GM12878 (cell line): ENCODE measurements at regions not wholly inside any gene's neighbourhood (a gene's known extent, or its start where the extent isn't known, plus 50 kb on each side); places are given as distances from the start of the nearest gene placed in this dataset.

Experiments
- ATAC-seq: fragments of 200-7000 bp; cut with Tn5 transposase; 3 replicates; pipeline ENCODE4 v1.9.1; 2020; ENCODE audit warnings: mild to moderate bottlenecking, moderate library complexity
- BruUV-seq: library from RNA; stranded (reverse); fragments of 400-500 nt; replicated peaks from 2 replicates; lab custom pipeline; 2021; lab: Mats Ljungman, UMichigan
- CTCF ChIA-PET: fragments of 300-600 bp; sonication (Branson Sonifier 250); formaldehyde crosslinking; extraction: SDS; loops from one replicate; lab custom pipeline; 2021; ENCODE audit warnings: inconsistent platforms; lab: Yijun Ruan, JAX
- POLR2A ChIA-PET: fragments of 350-600 bp; formaldehyde crosslinking; extraction: SDS; loops from one replicate; lab custom pipeline; 2021; ENCODE audit warnings: inconsistent platforms; lab: Charles Lee
- RAD21 ChIA-PET: fragments of 300-600 bp; sonication (Branson Sonifier 250); formaldehyde crosslinking; loops from one replicate; lab custom pipeline; 2023; ENCODE audit warnings: antibody characterized with exemption; ENCODE audit not compliant: unreplicated experiment; lab: Charles Lee
- SMC1A ChIA-PET: fragments of 300-600 bp; sonication (Branson Sonifier 250); formaldehyde crosslinking; loops from one replicate; lab custom pipeline; 2023; ENCODE audit not compliant: unreplicated experiment, uncharacterized antibody; lab: Charles Lee
- DNase-seq: peaks from one replicate; pipeline ENCODE4 v3.0.0-alpha.2; 2011; ENCODE audit warnings: low read depth, low spot score
- FAIRE-seq: peaks from 3 replicates; lab custom pipeline; 2011; peaks lifted over from hg19 to GRCh38; lab: Jason Lieb, UNC
- H2AFZ ChIP-seq: 2 replicates; pipeline ENCODE4 v1.6.0; 2011; ENCODE audit warnings: low read depth, low read length, control low read depth; ENCODE audit not compliant: control insufficient read depth
- H3K27ac ChIP-seq: 2 replicates; pipeline ENCODE4 v1.5.1; 2011; ENCODE audit warnings: control low read depth; ENCODE audit not compliant: control insufficient read depth, insufficient read depth
- H3K27me3 ChIP-seq, 2 experiments: replicated peaks in 1 of 2; 2 replicates each; pipeline versions ENCODE4 v1.6.0 to v1.6.1; 2011; ENCODE audit warnings: low read length in 1 of 2; ENCODE audit not compliant: control insufficient read depth in 2 of 2, insufficient read depth in 2 of 2
- H3K36me3 ChIP-seq, 2 experiments: 2 replicates each; pipeline ENCODE4 v1.5.1; 2011; ENCODE audit warnings: low read length in 1 of 2; ENCODE audit not compliant: control insufficient read depth in 2 of 2, insufficient read depth in 2 of 2
- H3K4me1 ChIP-seq: 2 replicates; pipeline ENCODE4 v1.6.1; 2011; ENCODE audit warnings: mild to moderate bottlenecking, low read length, moderate library complexity, mixed read lengths; ENCODE audit not compliant: control insufficient read depth, insufficient read depth
- H3K4me2 ChIP-seq: 2 replicates; pipeline ENCODE4 v1.6.0; 2011; ENCODE audit warnings: control low read depth; ENCODE audit not compliant: control insufficient read depth, insufficient read depth
- H3K4me3 ChIP-seq: fragments of 200-600 bp; sonication (generic); 2 replicates; pipeline ENCODE4 v1.5.1; 2016
- H3K79me2 ChIP-seq: 2 replicates; pipeline ENCODE4 v1.6.0; 2011; ENCODE audit warnings: low read length; ENCODE audit not compliant: control insufficient read depth, insufficient read depth
- H3K9ac ChIP-seq: 2 replicates; pipeline ENCODE4 v1.8.0; 2011; ENCODE audit warnings: low read length, control low read depth, mixed read lengths; ENCODE audit not compliant: control insufficient read depth, insufficient read depth
- H3K9me3 ChIP-seq: replicated peaks from 3 replicates; pipeline ENCODE4 v1.5.1; 2011; ENCODE audit warnings: mild to moderate bottlenecking, low read length; ENCODE audit not compliant: control insufficient read depth, insufficient read depth
- H4K20me1 ChIP-seq: 2 replicates; pipeline ENCODE4 v1.6.0; 2011; ENCODE audit not compliant: control insufficient read depth, insufficient read depth
- BCLAF1 ChIP-seq: fragments of 450-650 bp; IDR thresholded peaks from 2 replicates; pipeline ENCODE4 v1.6.1; 2017; ENCODE audit warnings: antibody characterized with exemption, mild to moderate bottlenecking, moderate library complexity
- CTCF ChIP-seq, 3 experiments: IDR thresholded peaks in 2 of 3; conservative IDR thresholded peaks in 1 of 3; 2 replicates each; pipeline ENCODE4 v1.5.1; 2011; ENCODE audit warnings: low read depth in 3 of 3, low read length in 3 of 3, mild to moderate bottlenecking in 3 of 3, control low read depth in 2 of 3, moderate library complexity in 2 of 3, inconsistent platforms in 1 of 3, mixed read lengths in 1 of 3; ENCODE audit not compliant: control insufficient read depth in 2 of 3, insufficient read depth in 1 of 3; ENCODE audit errors: extremely low read depth in 1 of 3
- EGR1 ChIP-seq, 2 experiments: IDR thresholded peaks; 1 replicate in 1 of 2; 2 replicates in 1 of 2; pipeline ENCODE4 v1.6.1; 2011 to 2012; ENCODE audit warnings: low read depth in 2 of 2, low read length in 2 of 2, borderline replicate concordance in 1 of 2, mild to moderate bottlenecking in 1 of 2, moderate library complexity in 1 of 2
- EP300 ChIP-seq, 2 experiments: fragments of 150-350 bp in 1 of 2; IDR thresholded peaks; 2 replicates each; pipeline ENCODE4 v1.6.1; 2011 to 2012; ENCODE audit warnings: low read depth in 2 of 2, low read length in 2 of 2, borderline replicate concordance in 1 of 2, improper control_type of control experiment in 1 of 2, inconsistent platforms in 1 of 2; ENCODE audit not compliant: control insufficient read depth in 1 of 2
- KAT2A ChIP-seq: conservative IDR thresholded peaks from 2 replicates; pipeline ENCODE4 v1.6.1; 2011; ENCODE audit warnings: low read depth, low read length; ENCODE audit not compliant: control insufficient read depth
- MYC ChIP-seq: IDR thresholded peaks from 2 replicates; pipeline ENCODE4 v1.6.1; 2011; ENCODE audit warnings: mild to moderate bottlenecking, low read length, moderate library complexity, inconsistent platforms; ENCODE audit not compliant: insufficient read depth, insufficient replicate concordance, insufficient read length, severe bottlenecking
- NFYB ChIP-seq: IDR thresholded peaks from 2 replicates; pipeline ENCODE4 v1.6.1; 2011; ENCODE audit warnings: low read depth, mild to moderate bottlenecking, low read length, improper control_type of control experiment, moderate library complexity; ENCODE audit not compliant: insufficient read depth
- POLR2A ChIP-seq: IDR thresholded peaks from 2 replicates; pipeline ENCODE4 v1.6.1; 2011; ENCODE audit warnings: low read depth, mild to moderate bottlenecking, low read length
- POLR2AphosphoS2 ChIP-seq: IDR thresholded peaks from 2 replicates; pipeline ENCODE4 v1.6.1; 2011; ENCODE audit warnings: low read depth, mild to moderate bottlenecking, low read length, improper control_type of control experiment, moderate library complexity
- RCOR1 ChIP-seq: conservative IDR thresholded peaks from 2 replicates; pipeline ENCODE4 v1.6.1; 2012; ENCODE audit warnings: low read depth, low read length, improper control_type of control experiment
- SMAD1 ChIP-seq: fragments of 450-650 bp; IDR thresholded peaks from 2 replicates; pipeline ENCODE4 v1.6.1; 2018; ENCODE audit warnings: mild to moderate bottlenecking, low read depth; ENCODE audit not compliant: partially characterized antibody
- TAF1 ChIP-seq: IDR thresholded peaks from 2 replicates; pipeline ENCODE4 v1.6.1; 2011; ENCODE audit warnings: mild to moderate bottlenecking, low read depth, low read length, borderline replicate concordance
- TCF7 ChIP-seq: IDR thresholded peaks from 2 replicates; pipeline ENCODE4 v1.6.1; 2014; ENCODE audit warnings: antibody characterized with exemption, borderline replicate concordance
- ZZZ3 ChIP-seq: IDR thresholded peaks from 2 replicates; pipeline ENCODE4 v1.6.1; 2011; ENCODE audit warnings: low read depth; ENCODE audit not compliant: control insufficient read depth, insufficient read length
- WGBS: methylation state at CpG from one replicate; pipeline ENCODE4 v1.1.6; 2016; ENCODE audit warnings: low lambda C conversion rate; ENCODE audit not compliant: insufficient replicate concordance, insufficient coverage; ENCODE audit errors: missing lambda C conversion rate; 5-methylcytosine and 5-hydroxymethylcytosine counted together
- in situ Hi-C: fragments of 300-500 bp; cut with MboI; formaldehyde crosslinking; loops from 9 replicates; pipeline ENCODE4 v1.14.3; 2018; ENCODE audit warnings: mixed read lengths
- intact Hi-C: fragments of 100-400 bp; cut with micrococcal nuclease; formaldehyde crosslinking; loops from one replicate; pipeline ENCODE4 v1.14.2; 2022; ENCODE audit not compliant: unreplicated experiment

GRCh38 chr9:23382418-23382817, 443.6 kb downstream of the ELAVL2 start:
- Histone ChIP-seq H3K79me2 (no peaks in the 10 kb centered on the region), H3K27ac (no peak overlapping the region), H3K9me3 (no peaks in the 10 kb centered on the region), H3K4me2 (no peak overlapping the region), H3K36me3 (no peaks in the 10 kb centered on the region), H3K4me1 (no peaks in the 10 kb centered on the region), H2AFZ (no peak overlapping the region), H3K27me3 (no peaks in the 10 kb centered on the region), H3K4me3 (no peak overlapping the region), H3K9ac (no peak overlapping the region), H4K20me1 (no peaks in the 10 kb centered on the region)
- in situ Hi-C loops (no loop called here), intact Hi-C loops (loop anchor here (10.0 kb wide), 1 partner anchor 58 kb away; no protein-coding TSS in a partner anchor)
- POLR2A ChIA-PET, result no interaction called here
- RAD21 ChIA-PET, result no interaction called here
- FAIRE-seq, result no peak
- DNase-seq, result no peak
- BruUV-seq, result no TSS peak
- 25% methylated on average over 2 of the region's 2 CpGs for WGBS
- ATAC-seq, result no peak
- SMC1A ChIA-PET, result no interaction called here
- CTCF ChIA-PET, result no interaction called here
- no peak for TF ChIP-seq NFYB
- TF ChIP-seq MYC, result no peak
- no peak for TF ChIP-seq RCOR1
- TF ChIP-seq EGR1 (IDR thresholded peaks at IDR 0.05; ENCODE audit: borderline replicate concordance in 1 of 2, low read depth in 2 of 2, low read length in 2 of 2), result no peak
- TF ChIP-seq EP300 (IDR thresholded peaks at IDR 0.05; ENCODE audit: borderline replicate concordance in 1 of 2, control insufficient read depth in 1 of 2, low read depth in 2 of 2, low read length in 2 of 2), result no peak
- no peak for TF ChIP-seq SMAD1
- TF ChIP-seq TCF7, result no peak

- H4K20me1 ChIP-seq, result no peaks in the 10 kb centered on the region
- CTCF ChIA-PET, result no interaction called here
- no peaks in the 10 kb centered on the region for H3K79me2 ChIP-seq
- no peaks in the 10 kb centered on the region for H3K4me1 ChIP-seq
- SMC1A ChIA-PET, result no interaction called here
- FAIRE-seq (no peak), ATAC-seq (no peak), DNase-seq (no peak)
- in situ Hi-C loops, result no loop called here
- no peak overlapping the region for H3K4me2 ChIP-seq
- H2AFZ ChIP-seq, result no peak overlapping the region
- no TSS peak for BruUV-seq
- no peak overlapping the region for H3K27ac ChIP-seq
- WGBS, result 33% methylated on average over 4 of the region's 4 CpGs
- intact Hi-C loops, result no loop called here
- no peaks in the 10 kb centered on the region for H3K36me3 ChIP-seq
- H3K4me3 ChIP-seq, result no peak overlapping the region
- H3K27me3 ChIP-seq, result no peaks in the 10 kb centered on the region
- H3K9me3 ChIP-seq, result no peaks in the 10 kb centered on the region
- POLR2A ChIA-PET, result no interaction called here
- RAD21 ChIA-PET, result no interaction called here
- H3K9ac ChIP-seq, result no peak overlapping the region
- TF ChIP-seq POLR2A (no peak), BCLAF1 (no peak), ZZZ3 (no peak), TAF1 (no peak), KAT2A (no peak), POLR2AphosphoS2 (no peak), CTCF (IDR thresholded peaks at IDR 0.05 in 2 of 3, conservative IDR thresholded peaks at IDR 0.05 in 1 of 3; ENCODE audit: control insufficient read depth in 2 of 3, extremely low read depth in 1 of 3, insufficient read depth in 1 of 3, low read depth in 3 of 3, low read length in 3 of 3) (no peak)
Observed at GRCh38 chr9:23394189-23394588, 431.9 kb downstream of the ELAVL2 start.
